ENCODE measurements at regions not wholly inside any gene's neighbourhood (a gene's known extent, or its start where the extent isn't known, plus 50 kb on each side); places are given as distances from the start of the nearest gene placed in this dataset.

DNA sequence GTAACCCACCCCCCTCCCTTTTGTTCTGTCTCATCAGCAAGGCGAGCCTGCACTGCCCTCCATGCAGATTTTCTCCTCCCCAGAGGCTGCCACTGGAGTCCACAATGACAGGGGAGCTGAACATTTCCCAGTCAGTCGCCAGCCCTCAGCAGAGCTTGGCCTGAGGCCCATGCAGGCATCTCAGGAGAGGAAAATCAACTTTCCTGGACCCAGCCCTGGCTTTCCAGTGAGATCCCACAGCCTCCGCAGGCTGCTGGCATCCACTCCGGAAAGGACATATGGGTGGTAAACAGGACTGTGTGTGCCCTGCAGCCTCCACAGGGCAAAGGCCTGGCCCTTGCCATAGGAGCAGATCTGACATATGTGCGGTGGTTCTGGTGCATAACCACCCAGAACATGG is 253.8 kb downstream of the TNS1 start:
- TF ChIP-seq SUZ12 (IDR thresholded peaks at IDR 0.05) (no peak), FOXA1 (IDR thresholded peaks at IDR 0.05) (no peak), LEF1 (IDR thresholded peaks at IDR 0.05; ENCODE audit: borderline replicate concordance) (no peak), FOXK2 (IDR thresholded peaks at IDR 0.05) (no peak), ELF4 (IDR thresholded peaks at IDR 0.05) (no peak), NFRKB (IDR thresholded peaks at IDR 0.05) (no peak), SP1 (IDR thresholded peaks at IDR 0.05) (no peak)
- POLR2A ChIA-PET: no interaction called here
- no peak for DNase-seq (ENCODE audit: extremely low spot score)
- CTCF ChIA-PET: interaction anchor here (0.6 kb wide), 1 partner anchor 260 kb away, joined by 9 read pairs; no protein-coding TSS in a partner anchor

DNA sequence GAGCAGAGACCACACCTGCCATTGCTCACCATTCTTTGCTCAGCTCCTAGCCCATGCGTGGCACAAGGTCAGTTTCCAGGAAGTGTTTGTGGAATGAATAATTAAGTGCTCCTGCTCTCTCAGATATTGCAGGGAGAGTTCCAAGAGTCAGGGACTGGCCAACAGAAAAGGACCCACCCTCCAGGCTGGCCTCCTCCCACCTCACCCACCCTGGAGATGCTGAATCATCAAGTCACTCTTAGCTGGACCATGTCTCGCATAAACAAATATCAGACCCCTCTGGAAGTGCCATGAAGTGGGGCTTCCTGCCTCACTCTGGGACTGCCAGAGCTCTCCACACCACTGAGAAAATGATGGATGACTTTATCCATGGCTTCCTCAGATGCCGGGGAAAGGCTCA is 256.0 kb downstream of the TNS1 start:
- ChIA-PET CTCF (no interaction called here), POLR2A (no interaction called here)
- DNase-seq (ENCODE audit: extremely low spot score): no peak
- TF ChIP-seq SUZ12 (IDR thresholded peaks at IDR 0.05): no peak
- no peak for TF ChIP-seq ELF4 (IDR thresholded peaks at IDR 0.05)
- no peak for TF ChIP-seq SP1 (IDR thresholded peaks at IDR 0.05)
- TF ChIP-seq BHLHE40 (IDR thresholded peaks at IDR 0.05; ENCODE audit: borderline replicate concordance): no peak
- no peak for TF ChIP-seq FOXA1 (IDR thresholded peaks at IDR 0.05)
- TF ChIP-seq ARNT (IDR thresholded peaks at IDR 0.05): no peak
- TF ChIP-seq, protein P1, sequence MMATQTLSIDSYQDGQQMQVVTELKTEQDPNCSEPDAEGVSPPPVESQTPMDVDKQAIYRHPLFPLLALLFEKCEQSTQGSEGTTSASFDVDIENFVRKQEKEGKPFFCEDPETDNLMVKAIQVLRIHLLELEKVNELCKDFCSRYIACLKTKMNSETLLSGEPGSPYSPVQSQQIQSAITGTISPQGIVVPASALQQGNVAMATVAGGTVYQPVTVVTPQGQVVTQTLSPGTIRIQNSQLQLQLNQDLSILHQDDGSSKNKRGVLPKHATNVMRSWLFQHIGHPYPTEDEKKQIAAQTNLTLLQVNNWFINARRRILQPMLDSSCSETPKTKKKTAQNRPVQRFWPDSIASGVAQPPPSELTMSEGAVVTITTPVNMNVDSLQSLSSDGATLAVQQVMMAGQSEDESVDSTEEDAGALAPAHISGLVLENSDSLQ (IDR thresholded peaks at IDR 0.05): no peak
- no peak for TF ChIP-seq ZNF384 (IDR thresholded peaks at IDR 0.05)
- no peak for TF ChIP-seq FOXK2 (IDR thresholded peaks at IDR 0.05)

DNA sequence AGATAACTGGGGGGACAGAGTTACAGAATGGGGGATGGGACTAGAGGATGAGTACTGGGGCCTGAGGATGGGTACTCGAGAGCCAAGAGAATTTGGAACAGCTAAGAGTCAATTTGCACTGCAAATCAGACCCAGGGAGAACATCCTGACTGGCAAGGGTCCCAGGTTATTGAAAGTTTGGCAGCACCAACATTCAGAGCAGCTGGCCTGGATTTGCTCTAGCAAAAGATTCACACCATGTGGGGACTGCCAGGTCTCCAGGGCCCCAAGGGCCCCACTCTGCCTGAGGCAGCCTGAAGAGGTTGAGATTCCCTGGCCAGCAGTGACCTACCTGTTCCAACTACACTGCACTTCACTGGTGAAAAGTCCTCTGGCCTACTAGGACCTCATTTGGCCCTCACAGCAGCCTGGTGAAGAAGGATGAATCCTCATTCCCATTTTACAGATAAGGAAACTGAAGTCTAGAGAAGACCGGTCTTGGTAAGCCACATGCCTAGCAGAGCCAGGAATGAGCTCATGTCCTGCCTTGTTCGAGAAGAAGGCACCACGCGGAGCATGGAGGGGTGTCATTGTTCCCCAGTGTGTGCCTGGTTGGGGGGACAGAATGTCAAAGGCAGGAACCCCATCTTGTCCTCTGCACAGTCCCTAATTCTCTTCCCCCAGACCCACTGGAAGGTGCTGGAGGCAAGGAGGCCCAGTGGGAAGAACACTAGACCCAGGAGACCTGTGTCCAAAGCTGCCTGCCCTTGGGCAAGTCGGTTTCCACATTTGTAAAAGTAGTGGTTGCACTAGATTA is 258.6 kb downstream of the TNS1 start:
- CTCF ChIA-PET: no interaction called here
- DNase-seq (ENCODE audit: extremely low spot score): no peak
- POLR2A ChIA-PET: no interaction called here
- no peak for TF ChIP-seq L3MBTL2 (conservative IDR thresholded peaks at IDR 0.05)
- TF ChIP-seq FOXK2 (IDR thresholded peaks at IDR 0.05): no peak
- no peak for TF ChIP-seq TARDBP (IDR thresholded peaks at IDR 0.05)
- TF ChIP-seq ELF4 (IDR thresholded peaks at IDR 0.05): no peak
- no peak for TF ChIP-seq HDGF (IDR thresholded peaks at IDR 0.05; ENCODE audit: borderline replicate concordance)
- TF ChIP-seq, protein P1 (IDR thresholded peaks at IDR 0.05): no peak
- no peak for TF ChIP-seq ARNT (IDR thresholded peaks at IDR 0.05)
- TF ChIP-seq FOXM1 (IDR thresholded peaks at IDR 0.05; ENCODE audit: borderline replicate concordance): no peak
- TF ChIP-seq SUZ12 (IDR thresholded peaks at IDR 0.05): no peak
- TF ChIP-seq FOXA1 (IDR thresholded peaks at IDR 0.05): no peak
- TF ChIP-seq NFRKB (IDR thresholded peaks at IDR 0.05): no peak
- no peak for TF ChIP-seq LEF1 (IDR thresholded peaks at IDR 0.05; ENCODE audit: borderline replicate concordance)
- no peak for TF ChIP-seq BHLHE40 (IDR thresholded peaks at IDR 0.05; ENCODE audit: borderline replicate concordance)
- no peak for TF ChIP-seq ZNF384 (IDR thresholded peaks at IDR 0.05)
- no peak for TF ChIP-seq CTBP1 (IDR thresholded peaks at IDR 0.05; ENCODE audit: borderline replicate concordance)
- no peak for TF ChIP-seq SP1 (IDR thresholded peaks at IDR 0.05)

DNA sequence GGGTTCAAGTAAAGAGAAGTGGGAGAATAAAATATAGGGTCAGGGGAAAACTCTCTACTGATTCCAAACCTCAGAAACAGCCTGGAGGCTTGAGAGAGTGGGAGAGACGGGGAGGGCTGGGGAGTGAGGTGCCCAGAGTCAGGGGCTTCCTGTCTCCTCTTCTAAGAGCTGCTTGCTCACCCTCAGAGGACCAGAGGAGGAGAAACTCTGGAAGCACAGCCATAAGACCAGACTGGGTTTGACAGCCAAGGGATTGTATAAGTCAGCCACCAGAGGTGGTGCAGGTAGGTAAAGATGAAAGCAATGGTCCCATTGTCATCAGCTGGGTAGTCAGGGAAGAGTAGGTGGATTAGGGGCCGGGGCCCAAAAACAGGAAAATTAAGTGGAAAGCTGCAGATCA is 259.4 kb downstream of the TNS1 start:
- CTCF ChIA-PET: no interaction called here
- no peak for TF ChIP-seq ZNF384 (IDR thresholded peaks at IDR 0.05)
- TF ChIP-seq FOXA1 (IDR thresholded peaks at IDR 0.05): no peak
- TF ChIP-seq FOXK2 (IDR thresholded peaks at IDR 0.05): no peak
- no peak for TF ChIP-seq BHLHE40 (IDR thresholded peaks at IDR 0.05; ENCODE audit: borderline replicate concordance)
- TF ChIP-seq SP1 (IDR thresholded peaks at IDR 0.05): no peak
- no peak for TF ChIP-seq CTBP1 (IDR thresholded peaks at IDR 0.05; ENCODE audit: borderline replicate concordance)
- no peak for TF ChIP-seq L3MBTL2 (conservative IDR thresholded peaks at IDR 0.05)
- no peak for TF ChIP-seq SUZ12 (IDR thresholded peaks at IDR 0.05)
- TF ChIP-seq HDGF (IDR thresholded peaks at IDR 0.05; ENCODE audit: borderline replicate concordance): no peak
- TF ChIP-seq LEF1 (IDR thresholded peaks at IDR 0.05; ENCODE audit: borderline replicate concordance): no peak
- TF ChIP-seq FOXM1 (IDR thresholded peaks at IDR 0.05; ENCODE audit: borderline replicate concordance): no peak
- TF ChIP-seq, protein P1 (IDR thresholded peaks at IDR 0.05): no peak
- TF ChIP-seq NFRKB (IDR thresholded peaks at IDR 0.05): no peak
- TF ChIP-seq ELF4 (IDR thresholded peaks at IDR 0.05): no peak
- POLR2A ChIA-PET: no interaction called here
- DNase-seq (ENCODE audit: extremely low spot score): no peak

DNA sequence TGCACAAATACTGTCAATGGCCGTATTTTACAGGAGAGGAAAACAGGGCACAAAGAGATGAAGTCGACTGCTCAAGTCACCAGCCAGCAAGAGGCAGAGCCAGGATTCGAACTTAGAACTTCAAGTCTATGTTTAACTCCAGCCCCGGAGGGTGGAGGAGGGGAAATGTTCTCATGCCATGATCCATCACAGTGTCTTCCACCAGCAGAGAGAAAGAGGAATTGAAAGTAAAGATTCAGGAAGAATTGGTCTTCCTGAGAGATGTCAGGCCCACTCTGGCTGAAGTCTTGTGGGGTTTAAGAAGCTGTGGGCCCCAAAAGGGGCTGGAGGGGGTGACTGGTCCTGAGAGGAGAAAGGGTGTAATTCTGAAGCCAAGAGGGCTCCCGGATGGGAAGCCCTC is 260.0 kb downstream of the TNS1 start:
- no peak for DNase-seq (ENCODE audit: extremely low spot score)
- TF ChIP-seq HDGF (IDR thresholded peaks at IDR 0.05; ENCODE audit: borderline replicate concordance) (no peak), SP1 (IDR thresholded peaks at IDR 0.05) (no peak), LEF1 (IDR thresholded peaks at IDR 0.05; ENCODE audit: borderline replicate concordance) (no peak), SUZ12 (IDR thresholded peaks at IDR 0.05) (no peak)
- POLR2A ChIA-PET: no interaction called here
- CTCF ChIA-PET: no interaction called here

DNA sequence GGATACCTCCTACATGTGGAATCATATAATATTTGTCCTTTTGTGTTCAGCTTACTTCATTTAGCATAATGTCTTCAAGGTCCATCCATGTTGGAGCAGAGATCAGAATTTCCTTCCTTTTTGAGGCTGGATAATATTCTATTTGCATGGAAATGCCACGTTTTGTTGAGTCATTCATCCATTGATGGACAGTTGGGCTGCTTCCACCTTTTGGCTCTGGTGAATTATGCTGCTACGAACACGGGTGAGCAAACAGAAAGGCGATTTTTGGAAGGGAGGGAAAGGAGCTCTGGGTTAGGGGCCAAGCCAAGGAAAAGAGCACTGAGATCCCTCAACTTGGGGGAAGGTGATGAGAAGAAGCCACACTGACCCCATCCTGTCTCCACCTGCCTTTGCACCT is 260.5 kb downstream of the TNS1 start:
- DNase-seq (ENCODE audit: extremely low spot score): no peak
- TF ChIP-seq SP1 (IDR thresholded peaks at IDR 0.05) (no peak), L3MBTL2 (conservative IDR thresholded peaks at IDR 0.05) (no peak), HDGF (IDR thresholded peaks at IDR 0.05; ENCODE audit: borderline replicate concordance) (no peak), FOXM1 (IDR thresholded peaks at IDR 0.05; ENCODE audit: borderline replicate concordance) (no peak), BHLHE40 (IDR thresholded peaks at IDR 0.05; ENCODE audit: borderline replicate concordance) (no peak), ELF4 (IDR thresholded peaks at IDR 0.05) (no peak)
- TF ChIP-seq, protein P1 (IDR thresholded peaks at IDR 0.05): no peak
- ChIA-PET POLR2A (no interaction called here), CTCF (no interaction called here)

Measured in HEK293T (cell line).